HAP-1 (cell line): ENCODE measurements at regions not wholly inside any gene's neighbourhood (a gene's known extent, or its start where the extent isn't known, plus 50 kb on each side); places are given as distances from the start of the nearest gene placed in this dataset.
"Not testable (repeated sequence)": the region's sequence is repeated elsewhere in the genome, so short reads cannot be mapped to it uniquely, and the experiment has no call there.

ENCODE experiments used
- DNase-seq, 2 experiments: peaks; one replicate each; pipeline ENCODE4 v3.0.0-alpha.2; 2016 to 2020; ENCODE audit warnings: low spot score in 2 of 2
- H3K27me3 ChIP-seq: fragments of 250-450 bp; sonication (Bioruptor Pico); 2 replicates; pipeline ENCODE4 v1.5.1; 2020; ENCODE audit warnings: low read depth, mild to moderate bottlenecking, moderate library complexity
- H3K36me3 ChIP-seq: fragments of 250-450 bp; sonication (Bioruptor Pico); replicated peaks from 2 replicates; pipeline ENCODE4 v1.5.1; 2020; ENCODE audit warnings: mild to moderate bottlenecking
- H3K4me1 ChIP-seq: fragments of 250-450 bp; sonication (Bioruptor Pico); 2 replicates; pipeline ENCODE4 v1.5.1; 2020; ENCODE audit warnings: mild to moderate bottlenecking
- H3K4me3 ChIP-seq: fragments of 250-450 bp; sonication (Bioruptor Pico); 2 replicates; pipeline ENCODE4 v1.5.1; 2020; ENCODE audit warnings: mild to moderate bottlenecking, moderate library complexity
- H3K9me3 ChIP-seq: fragments of 250-450 bp; sonication (Bioruptor Pico); 2 replicates; pipeline ENCODE4 v1.5.1; 2020; ENCODE audit warnings: mild to moderate bottlenecking, moderate library complexity
- in situ Hi-C: fragments of 300-500 bp; cut with MboI; formaldehyde crosslinking; loops from 3 replicates; pipeline ENCODE4 v1.14.3; 2020; ENCODE audit warnings: low sequenced_read_pairs, inconsistent platforms, mixed read lengths

GRCh38 chr3:75379840-75380239, 284.3 kb upstream of the FRG2C start:
- H3K4me1 ChIP-seq, DNase-seq, H3K36me3 ChIP-seq, in situ Hi-C loops, H3K9me3 ChIP-seq, H3K4me3 ChIP-seq, H3K27me3 ChIP-seq: not testable (repeated sequence)

- Histone ChIP-seq H3K4me3 (no peak overlapping the region), H3K36me3 (no peaks in the 10 kb centered on the region), H3K4me1 (no peaks in the 10 kb centered on the region), H3K27me3 (no peaks in the 10 kb centered on the region), H3K9me3 (no peaks in the 10 kb centered on the region)
- in situ Hi-C loops: no loop called here
- no peak for DNase-seq
Observed at GRCh38 chr3:75380276-75380771, 283.8 kb upstream of the FRG2C start.

GRCh38 chr3:75384016-75384415, 280.1 kb upstream of the FRG2C start:
- H3K4me1 ChIP-seq, H3K9me3 ChIP-seq, in situ Hi-C loops: not testable (repeated sequence)

GRCh38 chr3:75388486-75389124, 275.5 kb upstream of the FRG2C start:
- H3K27me3 ChIP-seq, DNase-seq, H3K4me1 ChIP-seq, H3K9me3 ChIP-seq, in situ Hi-C loops, H3K4me3 ChIP-seq, H3K36me3 ChIP-seq: not testable (repeated sequence)

More at GRCh38 chr3:75384016-75384415, 280.1 kb upstream of the FRG2C start:
- not testable (repeated sequence) for H3K36me3 ChIP-seq, H3K27me3 ChIP-seq, DNase-seq, H3K4me3 ChIP-seq

GRCh38 chr3:75393288-75393694, 270.8 kb upstream of the FRG2C start:
- H3K9me3 ChIP-seq, H3K27me3 ChIP-seq, H3K36me3 ChIP-seq, H3K4me3 ChIP-seq, H3K4me1 ChIP-seq, in situ Hi-C loops: not testable (repeated sequence)
- DNase-seq: peak; percentile 34 to 64

GRCh38 chr3:75394102-75394501, 270.0 kb upstream of the FRG2C start:
- H3K4me3 ChIP-seq, H3K27me3 ChIP-seq, in situ Hi-C loops, H3K36me3 ChIP-seq, H3K9me3 ChIP-seq, H3K4me1 ChIP-seq, DNase-seq: not testable (repeated sequence)

GRCh38 chr3:75394562-75395360, 269.4 kb upstream of the FRG2C start:
- H3K4me1 ChIP-seq, in situ Hi-C loops, DNase-seq, H3K27me3 ChIP-seq, H3K9me3 ChIP-seq, H3K4me3 ChIP-seq, H3K36me3 ChIP-seq: not testable (repeated sequence)

- H3K4me1 ChIP-seq: peaks cover 2% of the 10 kb centered on the region; the same call in 1 of the 2 replicates
- H3K4me3 ChIP-seq: no peak overlapping the region
- no peaks in the 10 kb centered on the region for H3K36me3 ChIP-seq
- DNase-seq: no peak
- no peaks in the 10 kb centered on the region for H3K9me3 ChIP-seq
- in situ Hi-C loops: no loop called here
- no peaks in the 10 kb centered on the region for H3K27me3 ChIP-seq
Observed at GRCh38 chr3:75395580-75396315, 268.4 kb upstream of the FRG2C start.

- in situ Hi-C loops: no loop called here
- Histone ChIP-seq H3K4me3 (no peak overlapping the region), H3K27me3 (no peaks in the 10 kb centered on the region), H3K9me3 (no peaks in the 10 kb centered on the region), H3K36me3 (no peaks in the 10 kb centered on the region), H3K4me1 (peaks cover 2% of the 10 kb centered on the region; the same call in 1 of the 2 replicates)
- no peak for DNase-seq
Observed at GRCh38 chr3:75396316-75396802, 267.8 kb upstream of the FRG2C start.

- H3K36me3 ChIP-seq, H3K9me3 ChIP-seq, DNase-seq, H3K4me3 ChIP-seq, in situ Hi-C loops, H3K27me3 ChIP-seq, H3K4me1 ChIP-seq: not testable (repeated sequence)
Observed at GRCh38 chr3:75397486-75397885, 266.6 kb upstream of the FRG2C start.

GRCh38 chr3:75422101-75422945, 241.8 kb upstream of the FRG2C start:
- H3K27me3 ChIP-seq, H3K4me3 ChIP-seq, in situ Hi-C loops, H3K36me3 ChIP-seq, H3K9me3 ChIP-seq, H3K4me1 ChIP-seq: not testable (repeated sequence)
- peak in 1 of 2 experiments; percentile 71 for DNase-seq

GRCh38 chr3:75425379-75425778, 238.7 kb upstream of the FRG2C start:
- H3K4me1 ChIP-seq, H3K36me3 ChIP-seq, H3K9me3 ChIP-seq, H3K27me3 ChIP-seq, DNase-seq, in situ Hi-C loops, H3K4me3 ChIP-seq: not testable (repeated sequence)

- H3K36me3 ChIP-seq, in situ Hi-C loops, H3K9me3 ChIP-seq, DNase-seq, H3K27me3 ChIP-seq, H3K4me3 ChIP-seq, H3K4me1 ChIP-seq: not testable (repeated sequence)
Observed at GRCh38 chr3:75427486-75427885, 236.6 kb upstream of the FRG2C start.
